Panc1 (cell line): ENCODE measurements at regions not wholly inside any gene's neighbourhood (a gene's known extent, or its start where the extent isn't known, plus 50 kb on each side); places are given as distances from the start of the nearest gene placed in this dataset.

Experiments
- ATAC-seq: fragments of 200-7000 bp; cut with Tn5 transposase; 2 replicates; pipeline ENCODE4 v1.9.1; 2020; ENCODE audit warnings: mild to moderate bottlenecking, moderate library complexity
- BruUV-seq: library from RNA; stranded (reverse); fragments of 400-500 nt; replicated peaks from 2 replicates; lab custom pipeline; 2021; lab: Mats Ljungman, UMichigan
- CTCF ChIA-PET: fragments of 300-600 bp; sonication (Branson Sonifier 250); formaldehyde crosslinking; loops from one replicate; lab custom pipeline; 2022; ENCODE audit warnings: antibody characterized with exemption; lab: Charles Lee
- POLR2A ChIA-PET: fragments of 300-600 bp; sonication (Branson Sonifier 250); formaldehyde crosslinking; loops from one replicate; lab custom pipeline; 2022; ENCODE audit warnings: antibody characterized with exemption; lab: Charles Lee
- DNase-seq: peaks from one replicate; pipeline ENCODE4 v3.0.0-alpha.2; 2010; ENCODE audit warnings: low read depth, low spot score
- H3K27ac ChIP-seq: 2 replicates; pipeline ENCODE4 v1.5.1; 2011; ENCODE audit warnings: mild to moderate bottlenecking, low read length, inconsistent platforms
- H3K27me3 ChIP-seq: fragments of 200-500 bp; sonication (Bioruptor generic); 2 replicates; pipeline ENCODE4 v1.6.0; 2014; ENCODE audit warnings: low read length, inconsistent platforms; ENCODE audit not compliant: control insufficient read depth, insufficient read depth
- H3K36me3 ChIP-seq: fragments of 200-500 bp; sonication (Bioruptor generic); 2 replicates; pipeline ENCODE4 v1.5.1; 2014; ENCODE audit warnings: inconsistent platforms, mild to moderate bottlenecking, low read length, moderate library complexity; ENCODE audit not compliant: control insufficient read depth, insufficient read depth
- H3K4me1 ChIP-seq: 2 replicates; pipeline ENCODE4 v1.5.1; 2011; ENCODE audit warnings: inconsistent platforms, mild to moderate bottlenecking, low read length, moderate library complexity; ENCODE audit not compliant: control insufficient read depth, insufficient read depth
- H3K4me3 ChIP-seq, 2 experiments: 2 replicates each; pipeline ENCODE4 v1.5.1; 2011 to 2012; ENCODE audit warnings: low read depth in 2 of 2, low read length in 2 of 2, mild to moderate bottlenecking in 2 of 2, inconsistent platforms in 1 of 2, moderate library complexity in 1 of 2
- H3K9me3 ChIP-seq: fragments of 200-500 bp; sonication (Bioruptor generic); 2 replicates; pipeline ENCODE4 v1.5.1; 2014; ENCODE audit warnings: low read depth, mild to moderate bottlenecking, inconsistent platforms, low read length, moderate library complexity; ENCODE audit not compliant: control insufficient read depth, insufficient read depth
- POLR2AphosphoS5 ChIP-seq: IDR thresholded peaks from 2 replicates; pipeline ENCODE4 v1.6.1; 2012; ENCODE audit warnings: mild to moderate bottlenecking, low read depth, low read length, moderate library complexity
- SIN3A ChIP-seq: IDR thresholded peaks from 2 replicates; pipeline ENCODE4 v1.6.1; 2012; ENCODE audit warnings: low read depth, mild to moderate bottlenecking, low read length, moderate library complexity, borderline replicate concordance; ENCODE audit not compliant: insufficient read depth
- TCF7L2 ChIP-seq: IDR thresholded peaks from 2 replicates; pipeline ENCODE4 v1.6.1; 2011; ENCODE audit warnings: mild to moderate bottlenecking, low read depth, low read length, inconsistent platforms
- in situ Hi-C: cut with HindIII; loops from 2 replicates; pipeline ENCODE4 v1.10.0; 2016; ENCODE audit warnings: low sequenced_read_pairs, low pct_unique_long_range_greater_than_20kb
- intact Hi-C: fragments of 100-400 bp; cut with micrococcal nuclease; formaldehyde crosslinking; loops from one replicate; pipeline ENCODE4 v1.10.0; 2022; ENCODE audit not compliant: unreplicated experiment
- TF ChIP-seq, protein P1 (sequence below): fragments of 450-650 bp; IDR thresholded peaks from 2 replicates; pipeline ENCODE4 v1.5.1; 2017; ENCODE audit warnings: mild to moderate bottlenecking
- TF ChIP-seq, protein P2 (sequence below), 2 experiments: IDR thresholded peaks; 2 replicates each; pipeline ENCODE4 v1.6.1; 2011 to 2012; ENCODE audit warnings: low read depth in 2 of 2, control low read depth in 1 of 2, low read length in 1 of 2, mild to moderate bottlenecking in 1 of 2, moderate library complexity in 1 of 2; ENCODE audit not compliant: insufficient read depth in 1 of 2

DNA sequence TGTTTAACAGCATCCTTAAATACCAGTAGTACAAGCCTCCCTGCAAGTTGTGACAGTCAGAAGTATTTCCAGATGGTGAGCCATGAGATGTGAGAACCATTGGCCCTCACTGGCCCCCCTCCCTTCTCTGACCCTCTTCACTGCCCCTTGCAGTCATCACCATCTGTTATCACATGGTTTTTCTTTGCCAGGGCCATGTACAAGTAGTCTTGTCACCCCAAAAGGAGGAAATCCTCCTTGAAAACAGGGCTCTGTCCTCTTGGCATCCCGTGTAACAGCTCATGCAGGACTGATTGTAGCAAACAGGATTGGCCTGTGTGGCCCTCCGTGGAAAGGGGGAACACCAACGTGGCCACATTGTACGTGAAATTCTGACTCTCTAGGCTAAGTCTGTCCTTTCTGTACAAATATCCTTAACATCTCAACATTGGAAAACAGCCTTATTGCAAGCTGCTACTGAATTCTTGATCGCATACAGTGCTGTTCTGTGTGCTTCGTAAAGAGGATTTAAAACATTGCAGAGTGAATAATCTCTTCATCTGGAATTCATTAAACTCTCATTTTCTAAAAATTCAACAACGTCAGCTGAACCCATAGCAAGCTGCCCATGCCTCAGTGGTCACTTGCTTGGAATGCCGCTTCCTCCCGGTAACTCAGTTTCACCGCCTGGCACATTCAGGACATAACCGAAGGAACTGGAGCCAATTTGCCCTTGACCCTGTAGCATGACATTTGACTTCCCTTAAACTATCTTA lies 171.7 kb downstream of the ATPSCKMT start:
- no peaks in the 10 kb centered on the region for H3K36me3 ChIP-seq
- intact Hi-C loops: no loop called here
- BruUV-seq: no TSS peak
- H3K27ac ChIP-seq: no peak overlapping the region
- H3K4me1 ChIP-seq: no peaks in the 10 kb centered on the region; the same call in 1 of the 2 replicates
- POLR2A ChIA-PET: no interaction called here
- DNase-seq (no peak), ATAC-seq (no peak)
- no peaks in the 10 kb centered on the region for H3K9me3 ChIP-seq
- H3K27me3 ChIP-seq: no peaks in the 10 kb centered on the region; the same call in 1 of the 2 replicates
- CTCF ChIA-PET: no interaction called here
- in situ Hi-C loops: no loop called here
- no peak overlapping the region for H3K4me3 ChIP-seq
- TF ChIP-seq POLR2AphosphoS5: no peak
- TF ChIP-seq, protein P1, sequence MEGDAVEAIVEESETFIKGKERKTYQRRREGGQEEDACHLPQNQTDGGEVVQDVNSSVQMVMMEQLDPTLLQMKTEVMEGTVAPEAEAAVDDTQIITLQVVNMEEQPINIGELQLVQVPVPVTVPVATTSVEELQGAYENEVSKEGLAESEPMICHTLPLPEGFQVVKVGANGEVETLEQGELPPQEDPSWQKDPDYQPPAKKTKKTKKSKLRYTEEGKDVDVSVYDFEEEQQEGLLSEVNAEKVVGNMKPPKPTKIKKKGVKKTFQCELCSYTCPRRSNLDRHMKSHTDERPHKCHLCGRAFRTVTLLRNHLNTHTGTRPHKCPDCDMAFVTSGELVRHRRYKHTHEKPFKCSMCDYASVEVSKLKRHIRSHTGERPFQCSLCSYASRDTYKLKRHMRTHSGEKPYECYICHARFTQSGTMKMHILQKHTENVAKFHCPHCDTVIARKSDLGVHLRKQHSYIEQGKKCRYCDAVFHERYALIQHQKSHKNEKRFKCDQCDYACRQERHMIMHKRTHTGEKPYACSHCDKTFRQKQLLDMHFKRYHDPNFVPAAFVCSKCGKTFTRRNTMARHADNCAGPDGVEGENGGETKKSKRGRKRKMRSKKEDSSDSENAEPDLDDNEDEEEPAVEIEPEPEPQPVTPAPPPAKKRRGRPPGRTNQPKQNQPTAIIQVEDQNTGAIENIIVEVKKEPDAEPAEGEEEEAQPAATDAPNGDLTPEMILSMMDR: no peak
- TF ChIP-seq, protein P2, sequence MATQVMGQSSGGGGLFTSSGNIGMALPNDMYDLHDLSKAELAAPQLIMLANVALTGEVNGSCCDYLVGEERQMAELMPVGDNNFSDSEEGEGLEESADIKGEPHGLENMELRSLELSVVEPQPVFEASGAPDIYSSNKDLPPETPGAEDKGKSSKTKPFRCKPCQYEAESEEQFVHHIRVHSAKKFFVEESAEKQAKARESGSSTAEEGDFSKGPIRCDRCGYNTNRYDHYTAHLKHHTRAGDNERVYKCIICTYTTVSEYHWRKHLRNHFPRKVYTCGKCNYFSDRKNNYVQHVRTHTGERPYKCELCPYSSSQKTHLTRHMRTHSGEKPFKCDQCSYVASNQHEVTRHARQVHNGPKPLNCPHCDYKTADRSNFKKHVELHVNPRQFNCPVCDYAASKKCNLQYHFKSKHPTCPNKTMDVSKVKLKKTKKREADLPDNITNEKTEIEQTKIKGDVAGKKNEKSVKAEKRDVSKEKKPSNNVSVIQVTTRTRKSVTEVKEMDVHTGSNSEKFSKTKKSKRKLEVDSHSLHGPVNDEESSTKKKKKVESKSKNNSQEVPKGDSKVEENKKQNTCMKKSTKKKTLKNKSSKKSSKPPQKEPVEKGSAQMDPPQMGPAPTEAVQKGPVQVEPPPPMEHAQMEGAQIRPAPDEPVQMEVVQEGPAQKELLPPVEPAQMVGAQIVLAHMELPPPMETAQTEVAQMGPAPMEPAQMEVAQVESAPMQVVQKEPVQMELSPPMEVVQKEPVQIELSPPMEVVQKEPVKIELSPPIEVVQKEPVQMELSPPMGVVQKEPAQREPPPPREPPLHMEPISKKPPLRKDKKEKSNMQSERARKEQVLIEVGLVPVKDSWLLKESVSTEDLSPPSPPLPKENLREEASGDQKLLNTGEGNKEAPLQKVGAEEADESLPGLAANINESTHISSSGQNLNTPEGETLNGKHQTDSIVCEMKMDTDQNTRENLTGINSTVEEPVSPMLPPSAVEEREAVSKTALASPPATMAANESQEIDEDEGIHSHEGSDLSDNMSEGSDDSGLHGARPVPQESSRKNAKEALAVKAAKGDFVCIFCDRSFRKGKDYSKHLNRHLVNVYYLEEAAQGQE (IDR thresholded peaks at IDR 0.05; ENCODE audit: insufficient read depth in 1 of 2, low read depth in 2 of 2, low read length in 1 of 2): no peak
- TF ChIP-seq SIN3A: no peak
- no peak for TF ChIP-seq TCF7L2

DNA sequence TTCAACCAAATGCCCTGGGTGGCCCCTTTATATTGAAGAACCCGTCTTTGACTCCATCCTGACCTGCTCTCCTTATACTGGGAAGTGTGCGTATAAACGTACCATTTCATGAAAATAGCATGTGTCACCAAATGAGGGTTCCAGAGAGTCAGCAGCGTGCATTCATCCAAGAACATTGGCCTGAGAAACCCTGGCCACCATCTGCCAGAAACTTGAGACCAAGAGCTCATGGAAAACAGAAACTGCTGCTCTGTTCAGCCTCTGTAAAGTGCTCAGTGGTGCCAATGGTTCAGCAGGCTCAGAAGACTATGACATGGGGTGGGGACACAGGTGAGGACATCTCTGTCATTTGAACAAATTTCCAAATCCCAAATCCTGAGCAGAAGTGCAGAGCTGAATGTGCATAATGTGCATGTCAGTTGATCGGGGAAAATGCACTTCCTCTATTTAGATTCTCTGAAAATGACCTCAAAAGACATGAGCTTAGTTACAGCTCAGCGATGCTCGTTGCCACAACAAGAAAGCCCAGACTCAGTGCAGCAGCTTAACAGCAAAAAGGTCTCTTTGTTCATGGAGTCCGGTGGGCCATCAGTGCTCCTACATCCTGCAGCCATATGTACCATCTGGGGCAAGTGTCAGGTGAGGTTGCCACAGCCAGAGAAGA lies 176.1 kb downstream of the ATPSCKMT start:
- in situ Hi-C loops: no loop called here

More for the DNA sequence above, 176.1 kb downstream of the ATPSCKMT start:
- intact Hi-C loops: no loop called here
- TF ChIP-seq POLR2AphosphoS5 (no peak), TCF7L2 (no peak), SIN3A (no peak)
- TF ChIP-seq, protein P1: no peak
- TF ChIP-seq, protein P2 (IDR thresholded peaks at IDR 0.05; ENCODE audit: insufficient read depth in 1 of 2, low read depth in 2 of 2, low read length in 1 of 2): no peak
- ATAC-seq: no peak
- Histone ChIP-seq H3K9me3 (no peaks in the 10 kb centered on the region), H3K27me3 (no peaks in the 10 kb centered on the region; the same call in 1 of the 2 replicates), H3K4me1 (no peaks in the 10 kb centered on the region; the same call in 1 of the 2 replicates), H3K4me3 (no peak overlapping the region), H3K27ac (no peak overlapping the region), H3K36me3 (no peaks in the 10 kb centered on the region)
- POLR2A ChIA-PET: interaction anchor here (0.6 kb wide), 1 partner anchor 720 kb away, joined by 8 read pairs; no protein-coding TSS in a partner anchor
- no peak for DNase-seq
- BruUV-seq: no TSS peak
- CTCF ChIA-PET: no interaction called here
